HepG2 (cell line): ENCODE measurements at regions not wholly inside any gene's neighbourhood (a gene's known extent, or its start where the extent isn't known, plus 50 kb on each side); places are given as distances from the start of the nearest gene placed in this dataset.

Experiments
- ARHGAP35 ChIP-seq: sonication (generic); formaldehyde crosslinking; IDR thresholded peaks from 2 replicates; pipeline ENCODE4 v1.9.0; 2022; ENCODE audit warnings: mild to moderate bottlenecking, inconsistent platforms, moderate library complexity, missing genetic modification reagents, borderline replicate concordance
- ATF7-NPFF ChIP-seq: sonication (generic); formaldehyde crosslinking; IDR thresholded peaks from 2 replicates; pipeline ENCODE4 v1.8.1; 2023; ENCODE audit warnings: mild to moderate bottlenecking, low read depth, missing genetic modification reagents, moderate library complexity
- BORCS8-MEF2B ChIP-seq: sonication (generic); formaldehyde crosslinking; IDR thresholded peaks from 2 replicates; pipeline ENCODE4 v1.8.0; 2022; ENCODE audit warnings: mild to moderate bottlenecking, missing genetic modification reagents
- DR1 ChIP-seq: sonication (generic); formaldehyde crosslinking; IDR thresholded peaks from 2 replicates; pipeline ENCODE4 v1.8.0; 2021; ENCODE audit warnings: mild to moderate bottlenecking, missing genetic modification reagents, inconsistent platforms
- DZIP1 ChIP-seq: sonication (generic); formaldehyde crosslinking; IDR thresholded peaks from 2 replicates; pipeline ENCODE4 v1.5.0; 2020; ENCODE audit warnings: mild to moderate bottlenecking, missing genetic modification reagents
- HOXA3 ChIP-seq: sonication (generic); formaldehyde crosslinking; IDR thresholded peaks from 2 replicates; pipeline ENCODE4 v1.5.0; 2020; ENCODE audit warnings: missing genetic modification reagents
- HOXA5 ChIP-seq: sonication (generic); formaldehyde crosslinking; IDR thresholded peaks from 2 replicates; pipeline ENCODE4 v1.4.0; 2020; ENCODE audit warnings: missing genetic modification reagents
- JUN ChIP-seq: sonication (generic); formaldehyde crosslinking; IDR thresholded peaks from 2 replicates; pipeline ENCODE4 v1.4.0; 2020; ENCODE audit warnings: mild to moderate bottlenecking, missing genetic modification reagents
- MAF1 ChIP-seq: sonication (generic); formaldehyde crosslinking; IDR thresholded peaks from 2 replicates; pipeline ENCODE4 v1.5.0; 2020; ENCODE audit warnings: missing genetic modification reagents, borderline replicate concordance
- MEIS2 ChIP-seq: sonication (generic); formaldehyde crosslinking; IDR thresholded peaks from 2 replicates; pipeline ENCODE4 v1.9.0; 2021; ENCODE audit warnings: mild to moderate bottlenecking, missing genetic modification reagents
- NFE2L1 ChIP-seq: sonication (generic); formaldehyde crosslinking; IDR thresholded peaks from 2 replicates; pipeline ENCODE4 v1.4.0; 2020; ENCODE audit warnings: missing genetic modification reagents, mild to moderate bottlenecking, borderline replicate concordance
- PATZ1 ChIP-seq: sonication (generic); formaldehyde crosslinking; IDR thresholded peaks from 2 replicates; pipeline ENCODE4 v1.4.0; 2020; ENCODE audit warnings: missing genetic modification reagents
- PCBP2 ChIP-seq: fragments of 200-400 bp; formaldehyde crosslinking; optimal IDR thresholded peaks from 2 replicates; pipeline ENCODE3; 2018; ENCODE audit warnings: low read length, low read depth; ENCODE audit not compliant: poor library complexity, severe bottlenecking
- PLRG1 ChIP-seq: fragments of 450-650 bp; conservative IDR thresholded peaks from 2 replicates; pipeline ENCODE4 v1.6.1; 2016
- PTBP1 ChIP-seq: fragments of 200-400 bp; formaldehyde crosslinking; IDR thresholded peaks from 2 replicates; pipeline ENCODE4 v1.6.1; 2018; ENCODE audit warnings: low read length, low read depth; ENCODE audit not compliant: poor library complexity, severe bottlenecking
- RFXAP ChIP-seq: sonication (generic); formaldehyde crosslinking; IDR thresholded peaks from 2 replicates; pipeline ENCODE4 v1.4.0; 2020; ENCODE audit warnings: missing genetic modification reagents, borderline replicate concordance
- SP2 ChIP-seq: sonication (generic); formaldehyde crosslinking; IDR thresholded peaks from 2 replicates; pipeline ENCODE4 v1.5.1; 2020; ENCODE audit warnings: mild to moderate bottlenecking, missing genetic modification reagents
- SRY ChIP-seq: sonication (generic); formaldehyde crosslinking; IDR thresholded peaks from 2 replicates; pipeline ENCODE4 v1.8.0; 2022; ENCODE audit warnings: mild to moderate bottlenecking, missing genetic modification reagents
- TRIM24 ChIP-seq: sonication (generic); formaldehyde crosslinking; IDR thresholded peaks from 2 replicates; pipeline ENCODE4 v1.8.0; 2022; ENCODE audit warnings: mild to moderate bottlenecking, missing genetic modification reagents
- ZNF234 ChIP-seq: sonication (generic); formaldehyde crosslinking; conservative IDR thresholded peaks from 2 replicates; pipeline ENCODE4 v1.5.1; 2020; ENCODE audit warnings: mild to moderate bottlenecking, missing genetic modification reagents
- ZNF430 ChIP-seq: sonication (generic); formaldehyde crosslinking; IDR thresholded peaks from 2 replicates; pipeline ENCODE4 v1.9.0; 2021; ENCODE audit warnings: mild to moderate bottlenecking, missing genetic modification reagents
- ZNF547 ChIP-seq: sonication (generic); formaldehyde crosslinking; IDR thresholded peaks from 2 replicates; pipeline ENCODE4 v1.5.1; 2020; ENCODE audit warnings: mild to moderate bottlenecking, missing genetic modification reagents
- ZNF746 ChIP-seq: sonication (generic); formaldehyde crosslinking; IDR thresholded peaks from 2 replicates; pipeline ENCODE4 v1.8.0; 2022; ENCODE audit warnings: mild to moderate bottlenecking, missing genetic modification reagents
- TF ChIP-seq, protein P1 (sequence below): sonication (generic); formaldehyde crosslinking; conservative IDR thresholded peaks from 2 replicates; pipeline ENCODE4 v1.8.0; 2022; ENCODE audit warnings: low read depth, missing genetic modification reagents
- TF ChIP-seq, protein P2 (sequence below): sonication (generic); formaldehyde crosslinking; IDR thresholded peaks from 2 replicates; pipeline ENCODE4 v1.8.1; 2023; ENCODE audit warnings: missing genetic modification reagents, mild to moderate bottlenecking, borderline replicate concordance
- TF ChIP-seq, protein P3 (sequence below): sonication (generic); formaldehyde crosslinking; IDR thresholded peaks from 2 replicates; pipeline ENCODE4 v1.8.0; 2022; ENCODE audit warnings: mild to moderate bottlenecking, missing genetic modification reagents, moderate library complexity

DNA sequence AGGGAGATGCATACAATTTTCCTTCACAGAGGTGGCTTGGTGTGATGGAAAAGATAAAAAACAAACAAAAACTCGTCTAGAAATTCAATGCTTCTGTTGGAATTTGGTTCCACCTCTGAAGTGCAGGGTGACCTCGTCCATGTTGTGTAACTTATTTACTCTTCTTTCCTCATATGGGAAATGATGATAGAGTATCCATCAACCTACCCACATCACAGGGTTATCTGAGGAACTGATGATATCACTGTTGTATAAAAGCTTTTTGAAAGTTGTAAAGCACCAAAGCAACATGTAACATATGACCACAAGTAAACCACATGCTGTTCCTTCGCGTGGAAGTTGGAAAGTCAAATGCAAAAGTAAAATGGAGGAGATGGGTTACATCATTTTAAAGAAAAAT is 212.0 kb upstream of the SGK1 start (continued):
- TF ChIP-seq JUN (CRISPR knock-in tag) (no peak), DZIP1 (CRISPR knock-in tag) (no peak), ZNF234 (CRISPR knock-in tag) (no peak), ZNF547 (no peak), RFXAP (CRISPR knock-in tag) (no peak), PATZ1 (CRISPR knock-in tag) (peak; percentile 37; the same call in 1 of the 2 replicates), DR1 (CRISPR knock-in tag) (no peak), ATF7-NPFF (CRISPR knock-in tag) (no peak), ARHGAP35 (CRISPR knock-in tag) (no peak), BORCS8-MEF2B (no peak), HOXA3 (CRISPR knock-in tag) (no peak), HOXA5 (CRISPR knock-in tag) (peak; percentile 70), PTBP1 (no peak), SP2 (CRISPR knock-in tag) (no peak), ZNF430 (CRISPR knock-in tag) (peak; percentile 46; the same call in 1 of the 2 replicates), SRY (CRISPR knock-in tag) (no peak), ZNF746 (no peak), TRIM24 (CRISPR knock-in tag) (peak; percentile 97), NFE2L1 (CRISPR knock-in tag) (no peak), PCBP2 (no peak), PLRG1 (no peak), MAF1 (no peak), MEIS2 (CRISPR knock-in tag) (no peak)
- TF ChIP-seq, protein P1, sequence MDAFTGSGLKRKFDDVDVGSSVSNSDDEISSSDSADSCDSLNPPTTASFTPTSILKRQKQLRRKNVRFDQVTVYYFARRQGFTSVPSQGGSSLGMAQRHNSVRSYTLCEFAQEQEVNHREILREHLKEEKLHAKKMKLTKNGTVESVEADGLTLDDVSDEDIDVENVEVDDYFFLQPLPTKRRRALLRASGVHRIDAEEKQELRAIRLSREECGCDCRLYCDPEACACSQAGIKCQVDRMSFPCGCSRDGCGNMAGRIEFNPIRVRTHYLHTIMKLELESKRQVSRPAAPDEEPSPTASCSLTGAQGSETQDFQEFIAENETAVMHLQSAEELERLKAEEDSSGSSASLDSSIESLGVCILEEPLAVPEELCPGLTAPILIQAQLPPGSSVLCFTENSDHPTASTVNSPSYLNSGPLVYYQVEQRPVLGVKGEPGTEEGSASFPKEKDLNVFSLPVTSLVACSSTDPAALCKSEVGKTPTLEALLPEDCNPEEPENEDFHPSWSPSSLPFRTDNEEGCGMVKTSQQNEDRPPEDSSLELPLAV = no peak
- TF ChIP-seq, protein P2, sequence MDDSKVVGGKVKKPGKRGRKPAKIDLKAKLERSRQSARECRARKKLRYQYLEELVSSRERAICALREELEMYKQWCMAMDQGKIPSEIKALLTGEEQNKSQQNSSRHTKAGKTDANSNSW (CRISPR knock-in tag) = no peak
- TF ChIP-seq, protein P3, sequence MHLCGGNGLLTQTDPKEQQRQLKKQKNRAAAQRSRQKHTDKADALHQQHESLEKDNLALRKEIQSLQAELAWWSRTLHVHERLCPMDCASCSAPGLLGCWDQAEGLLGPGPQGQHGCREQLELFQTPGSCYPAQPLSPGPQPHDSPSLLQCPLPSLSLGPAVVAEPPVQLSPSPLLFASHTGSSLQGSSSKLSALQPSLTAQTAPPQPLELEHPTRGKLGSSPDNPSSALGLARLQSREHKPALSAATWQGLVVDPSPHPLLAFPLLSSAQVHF (CRISPR knock-in tag) = 0 out of 2 replicates have a peak, but pooled peaks have one; percentile 36
